HepG2 (cell line): ENCODE measurements at regions not wholly inside any gene's neighbourhood (a gene's known extent, or its start where the extent isn't known, plus 50 kb on each side); places are given as distances from the start of the nearest gene placed in this dataset.

Source experiments
- ARID3A ChIP-seq: IDR thresholded peaks from 2 replicates; pipeline ENCODE4 v1.6.1; 2012; ENCODE audit warnings: low read depth, low read length, improper control_type of control experiment
- CREM ChIP-seq, 2 experiments: sonication (generic) in 1 of 2; formaldehyde crosslinking in 1 of 2; IDR thresholded peaks; 2 replicates each; pipeline versions ENCODE4 v1.4.0 to v1.6.1; 2016 to 2020; ENCODE audit warnings: antibody characterized with exemption in 1 of 2, mild to moderate bottlenecking in 1 of 2, missing genetic modification reagents in 1 of 2
- MXD3 ChIP-seq: IDR thresholded peaks from 2 replicates; pipeline ENCODE4 v1.6.1; 2016; ENCODE audit warnings: mild to moderate bottlenecking, missing biosample characterization, missing genetic modification reagents
- POLR2A ChIP-seq, 2 experiments: IDR thresholded peaks; 2 replicates each; pipeline ENCODE4 v1.6.1; 2011; ENCODE audit warnings: low read depth in 2 of 2, low read length in 2 of 2, mild to moderate bottlenecking in 1 of 2, moderate library complexity in 1 of 2; ENCODE audit not compliant: insufficient read depth in 1 of 2
- RAD21 ChIP-seq: fragments of 450-650 bp; formaldehyde crosslinking; IDR thresholded peaks from 2 replicates; pipeline ENCODE4 v1.5.0; 2020; ENCODE audit warnings: mild to moderate bottlenecking
- RELA ChIP-seq: sonication (generic); formaldehyde crosslinking; IDR thresholded peaks from 2 replicates; pipeline ENCODE4 v1.4.0; 2020; ENCODE audit warnings: missing genetic modification reagents
- TAF1 ChIP-seq: sonication (generic); formaldehyde crosslinking; IDR thresholded peaks from 2 replicates; pipeline ENCODE4 v1.4.0; 2020; ENCODE audit warnings: missing genetic modification reagents
- TRIM24 ChIP-seq: sonication (generic); formaldehyde crosslinking; IDR thresholded peaks from 2 replicates; pipeline ENCODE4 v1.8.0; 2022; ENCODE audit warnings: mild to moderate bottlenecking, missing genetic modification reagents
- ZFY ChIP-seq: sonication (generic); formaldehyde crosslinking; IDR thresholded peaks from 2 replicates; pipeline ENCODE4 v1.4.0; 2020; ENCODE audit warnings: missing genetic modification reagents
- ZNF550 ChIP-seq: sonication (generic); formaldehyde crosslinking; IDR thresholded peaks from 2 replicates; pipeline ENCODE4 v1.4.0; 2020; ENCODE audit warnings: mild to moderate bottlenecking, missing genetic modification reagents, borderline replicate concordance
- TF ChIP-seq, protein P1 (sequence below): sonication (generic); formaldehyde crosslinking; IDR thresholded peaks from 2 replicates; pipeline ENCODE4 v1.5.0; 2020; ENCODE audit warnings: mild to moderate bottlenecking, missing genetic modification reagents, moderate library complexity

- TF ChIP-seq ZNF550 (CRISPR knock-in tag) (no peak), ZFY (CRISPR knock-in tag) (no peak), POLR2A (IDR thresholded peaks at IDR 0.05; ENCODE audit: insufficient read depth in 1 of 2, low read depth in 2 of 2, low read length in 2 of 2) (no peak), RAD21 (CRISPR knock-in tag) (no peak), RELA (no peak), MXD3 (CRISPR knock-in tag) (no peak), ARID3A (no peak), TRIM24 (CRISPR knock-in tag) (no peak), CREM (IDR thresholded peaks at IDR 0.05) (no peak), CREM (CRISPR knock-in tag; IDR thresholded peaks at IDR 0.05) (no peak), TAF1 (CRISPR knock-in tag) (no peak)
- TF ChIP-seq, protein P1, sequence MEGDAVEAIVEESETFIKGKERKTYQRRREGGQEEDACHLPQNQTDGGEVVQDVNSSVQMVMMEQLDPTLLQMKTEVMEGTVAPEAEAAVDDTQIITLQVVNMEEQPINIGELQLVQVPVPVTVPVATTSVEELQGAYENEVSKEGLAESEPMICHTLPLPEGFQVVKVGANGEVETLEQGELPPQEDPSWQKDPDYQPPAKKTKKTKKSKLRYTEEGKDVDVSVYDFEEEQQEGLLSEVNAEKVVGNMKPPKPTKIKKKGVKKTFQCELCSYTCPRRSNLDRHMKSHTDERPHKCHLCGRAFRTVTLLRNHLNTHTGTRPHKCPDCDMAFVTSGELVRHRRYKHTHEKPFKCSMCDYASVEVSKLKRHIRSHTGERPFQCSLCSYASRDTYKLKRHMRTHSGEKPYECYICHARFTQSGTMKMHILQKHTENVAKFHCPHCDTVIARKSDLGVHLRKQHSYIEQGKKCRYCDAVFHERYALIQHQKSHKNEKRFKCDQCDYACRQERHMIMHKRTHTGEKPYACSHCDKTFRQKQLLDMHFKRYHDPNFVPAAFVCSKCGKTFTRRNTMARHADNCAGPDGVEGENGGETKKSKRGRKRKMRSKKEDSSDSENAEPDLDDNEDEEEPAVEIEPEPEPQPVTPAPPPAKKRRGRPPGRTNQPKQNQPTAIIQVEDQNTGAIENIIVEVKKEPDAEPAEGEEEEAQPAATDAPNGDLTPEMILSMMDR (CRISPR knock-in tag) = no peak
These were observed 658.3 kb downstream of the TUSC7 start for GRCh38 chr3:117367861-117368260.
